Heart left ventricle (tissue), 13 donors: ENCODE measurements at regions not wholly inside any gene's neighbourhood (a gene's known extent, or its start where the extent isn't known, plus 50 kb on each side); places are given as distances from the start of the nearest gene placed in this dataset.

Source experiments
- POLR2A ChIP-seq, 2 donors: fragments of 450-650 bp; IDR thresholded peaks; one replicate each; pipeline ENCODE4 v1.6.1; 2017; ENCODE audit warnings: antibody characterized with exemption in 2 of 2, mild to moderate bottlenecking in 2 of 2, moderate library complexity in 2 of 2
- TF ChIP-seq, protein P1 (sequence below), 12 donors: fragments of 200-600 bp; sonication (generic) in 4 of 12; IDR thresholded peaks; one replicate each; pipeline versions ENCODE4 v1.5.0 to v1.8.0; 2018 to 2022; ENCODE audit warnings: antibody characterized with exemption in 12 of 12, mild to moderate bottlenecking in 5 of 12
- donor health status: ischemic (EF 13 %, LVEDD 7.1; RV severe dilation, severe dysfunction).
- donor health status: DM: no; HTN: yes; CAD: no.
- donor health status: DM: no; HTN: no; CAD: no.
- donor health status: ischemic (EF 25% LVEDD 6.9; RV normal size, moderate dysfunction).
- donor health status: ischemic (EF 25% LVEDD 5.7; RV mildly dilated, moderate dysfunction).
- donor health status: ischemic (EF 35%, LVEDD 5.7; RV mildly dilated, moderate dysfunction).
- donor health status: nonischemic (EF 11% LVEDD 7.7; RV severe dilation, severe dysfunction).
- donor health status: DM: yes; HTN: yes; CAD: no.
- donor health status: PGD.
- donor health status: ischemic (EF 29% LVEDD 5.4; RV normal size, mild dysfunction).
- donor health status: nonischemic (EF 23%, LVEDD 6.1; RV moderate dilation, normal function).

DNA sequence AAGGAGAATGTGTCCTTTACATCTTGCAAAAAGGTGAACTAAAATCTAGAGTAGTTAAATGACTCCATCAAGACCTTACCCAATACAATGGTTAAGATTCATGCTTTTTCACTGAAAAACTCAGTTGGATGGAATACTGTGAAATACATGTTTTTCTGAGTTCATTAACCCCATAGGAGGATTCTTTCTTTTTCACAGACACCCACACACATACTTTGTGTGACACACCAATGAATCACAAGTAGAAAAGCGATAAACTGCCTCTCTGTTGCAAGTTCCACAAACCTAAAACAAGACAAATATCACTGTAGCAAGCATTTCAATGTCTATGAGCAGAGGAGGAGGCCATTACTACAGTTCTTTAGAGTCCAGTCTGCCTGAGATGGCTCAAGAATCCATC, 258.8 kb upstream of the CDH5 start:
- TF ChIP-seq, protein P1, sequence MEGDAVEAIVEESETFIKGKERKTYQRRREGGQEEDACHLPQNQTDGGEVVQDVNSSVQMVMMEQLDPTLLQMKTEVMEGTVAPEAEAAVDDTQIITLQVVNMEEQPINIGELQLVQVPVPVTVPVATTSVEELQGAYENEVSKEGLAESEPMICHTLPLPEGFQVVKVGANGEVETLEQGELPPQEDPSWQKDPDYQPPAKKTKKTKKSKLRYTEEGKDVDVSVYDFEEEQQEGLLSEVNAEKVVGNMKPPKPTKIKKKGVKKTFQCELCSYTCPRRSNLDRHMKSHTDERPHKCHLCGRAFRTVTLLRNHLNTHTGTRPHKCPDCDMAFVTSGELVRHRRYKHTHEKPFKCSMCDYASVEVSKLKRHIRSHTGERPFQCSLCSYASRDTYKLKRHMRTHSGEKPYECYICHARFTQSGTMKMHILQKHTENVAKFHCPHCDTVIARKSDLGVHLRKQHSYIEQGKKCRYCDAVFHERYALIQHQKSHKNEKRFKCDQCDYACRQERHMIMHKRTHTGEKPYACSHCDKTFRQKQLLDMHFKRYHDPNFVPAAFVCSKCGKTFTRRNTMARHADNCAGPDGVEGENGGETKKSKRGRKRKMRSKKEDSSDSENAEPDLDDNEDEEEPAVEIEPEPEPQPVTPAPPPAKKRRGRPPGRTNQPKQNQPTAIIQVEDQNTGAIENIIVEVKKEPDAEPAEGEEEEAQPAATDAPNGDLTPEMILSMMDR (IDR thresholded peaks at IDR 0.05) = no peak
- TF ChIP-seq POLR2A (IDR thresholded peaks at IDR 0.05) = no peak
